ENCODE measurements at regions not wholly inside any gene's neighbourhood (a gene's known extent, or its start where the extent isn't known, plus 50 kb on each side); places are given as distances from the start of the nearest gene placed in this dataset.

GRCh38 chr10:29012926-29013554 is 275.8 kb upstream of the LYZL1 start:
- TF ChIP-seq EP300 (IDR thresholded peaks at IDR 0.05) (no peak), POLR2A (IDR thresholded peaks at IDR 0.05; ENCODE audit: low read depth) (no peak), CTCF (IDR thresholded peaks at IDR 0.05) (no peak)
